RPMI7951 (cell line): ENCODE measurements at regions not wholly inside any gene's neighbourhood (a gene's known extent, or its start where the extent isn't known, plus 50 kb on each side); places are given as distances from the start of the nearest gene placed in this dataset.
"Not testable (repeated sequence)": the region's sequence is repeated elsewhere in the genome, so short reads cannot be mapped to it uniquely, and the experiment has no call there.

Experiments
- DNase-seq: peaks from one replicate; pipeline ENCODE4 v3.0.0-alpha.2; 2012; ENCODE audit warnings: low read depth

DNA sequence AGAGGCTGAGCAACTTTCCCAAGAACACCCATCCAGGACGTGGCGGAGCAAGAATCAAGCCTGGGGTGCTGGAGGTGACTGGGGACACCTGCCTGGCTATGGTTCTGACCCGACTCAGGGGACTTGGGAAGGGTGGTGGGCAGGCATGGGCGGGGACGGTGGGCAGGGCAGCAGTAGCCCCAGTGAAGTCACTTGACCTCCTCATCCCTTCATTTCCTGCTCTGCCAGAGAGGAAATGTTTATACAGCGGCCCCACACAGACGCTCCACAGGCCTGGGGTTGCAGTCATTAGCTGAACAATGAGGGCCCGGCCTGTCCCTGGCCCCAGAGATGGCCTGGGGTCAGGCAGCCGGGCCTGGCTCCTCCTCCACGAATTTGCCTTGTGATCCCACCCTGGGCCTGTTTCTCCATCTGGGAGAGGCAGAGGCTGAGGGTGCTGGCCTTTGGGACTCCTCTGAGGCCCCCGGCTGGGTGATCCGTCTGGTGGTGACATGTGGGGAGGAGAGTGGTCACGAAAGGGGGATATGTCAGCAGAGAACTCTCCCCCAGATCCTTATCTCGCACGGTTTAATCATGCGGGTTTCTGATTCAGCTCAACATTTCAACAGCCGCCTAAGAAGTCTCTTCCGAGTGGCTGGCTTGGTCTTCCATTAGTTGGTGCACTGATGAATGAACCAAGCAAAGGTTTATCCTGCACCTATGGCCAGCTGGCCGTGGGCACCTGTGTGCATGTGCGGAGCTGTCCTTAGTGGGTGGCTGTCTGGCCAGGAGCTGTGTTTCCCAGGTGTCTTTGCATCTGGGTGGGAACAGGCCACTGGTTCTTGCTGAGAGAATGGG is 175.9 kb downstream of the IRF8 start:
- DNase-seq, result peak; percentile 90

DNA sequence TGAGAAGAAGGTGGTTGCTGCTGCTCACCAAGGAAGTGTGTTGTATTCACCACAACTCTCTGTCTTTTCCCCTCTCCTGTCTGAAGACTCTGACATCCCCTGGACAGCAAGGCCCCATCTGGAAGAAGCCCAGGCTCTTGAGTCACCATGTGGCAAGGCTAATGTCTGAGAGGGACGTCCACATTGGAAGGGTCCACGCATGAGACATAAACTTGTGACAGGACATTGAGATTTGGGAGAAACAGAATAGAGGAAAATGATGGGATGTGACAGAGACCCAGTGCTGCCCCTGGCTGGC is 176.5 kb downstream of the IRF8 start:
- DNase-seq, result peak; percentile 57

DNA sequence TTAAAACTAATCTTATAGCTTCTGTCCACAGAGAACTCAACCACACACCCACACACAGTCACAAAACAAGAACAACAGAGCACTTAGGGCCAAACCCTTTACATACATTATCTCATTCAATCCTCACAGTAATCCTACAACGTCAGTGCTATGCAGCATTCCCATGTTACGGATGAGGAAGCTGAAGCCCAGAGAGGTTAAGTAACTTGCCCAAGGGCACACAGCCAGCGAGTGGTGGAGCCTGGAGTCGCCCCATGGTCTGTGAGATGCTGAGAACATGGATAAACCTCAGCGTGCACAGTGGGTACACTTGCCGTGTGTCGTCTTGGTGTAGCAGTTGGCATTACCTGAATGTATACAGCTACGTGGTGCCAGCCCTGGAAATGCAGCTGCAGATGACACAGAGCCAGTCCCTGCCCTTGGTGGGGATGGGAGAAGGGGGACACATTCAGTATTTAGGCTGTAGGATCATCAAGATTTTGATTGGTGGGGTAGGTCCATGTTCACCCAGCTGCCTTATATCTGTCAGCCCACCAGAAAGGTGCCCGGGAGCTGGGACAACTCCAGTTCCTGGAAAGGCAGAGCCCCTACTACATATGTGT is 177.0 kb downstream of the IRF8 start:
- DNase-seq, result no peak

DNA sequence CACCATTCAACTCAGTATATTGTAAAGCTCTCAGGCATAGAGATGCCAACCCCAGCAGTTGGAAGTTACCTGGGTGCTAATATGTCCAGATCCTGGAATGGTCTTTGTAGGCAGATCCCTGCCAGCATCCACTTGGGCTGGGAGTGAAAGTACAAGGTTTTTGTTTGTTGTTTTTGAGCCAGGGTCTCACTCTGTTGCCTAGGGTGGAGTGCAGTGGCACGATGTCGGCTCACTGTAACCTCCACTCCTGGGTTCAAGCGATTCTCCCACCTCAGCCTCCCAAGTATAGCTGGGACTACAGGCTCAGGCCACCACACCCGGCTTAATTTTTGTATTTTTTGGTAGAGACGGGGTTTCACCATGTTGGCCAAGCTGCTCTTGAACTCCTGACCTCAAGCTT is 177.6 kb downstream of the IRF8 start:
- DNase-seq, result no peak

DNA sequence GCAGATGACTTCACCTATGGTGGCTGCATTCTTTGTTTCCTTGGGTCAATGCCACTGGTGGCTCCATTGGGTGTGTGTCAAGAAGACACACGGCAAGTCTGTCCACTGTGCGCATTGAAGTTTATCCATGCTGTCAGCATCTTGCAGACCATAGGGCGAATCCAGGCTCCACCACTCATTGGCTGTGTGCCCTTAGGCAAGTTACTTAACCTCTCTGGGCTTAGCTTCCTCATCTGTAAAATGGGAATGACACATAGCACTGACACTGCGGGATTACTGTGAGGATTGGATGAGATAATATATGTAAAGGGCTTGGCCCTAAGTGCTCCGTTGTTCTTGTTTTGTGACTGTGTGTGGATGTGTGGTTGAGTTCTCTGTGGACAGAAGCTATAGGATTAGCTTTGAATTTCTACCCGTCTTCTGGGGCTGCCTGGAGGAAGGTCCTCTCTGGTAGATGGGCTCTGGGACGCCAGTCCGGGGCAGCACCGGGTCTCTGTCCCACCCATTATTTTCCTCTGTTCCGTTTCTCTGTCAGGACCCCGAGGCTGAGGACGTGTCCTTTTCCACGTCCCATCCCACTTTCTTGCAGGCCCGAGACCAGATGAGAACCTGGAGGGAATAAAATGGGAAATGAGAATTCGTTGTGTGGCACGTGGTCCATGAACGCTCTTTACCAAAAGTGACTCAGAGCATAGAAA is 178.4 kb downstream of the IRF8 start:
- no peak for DNase-seq

DNA sequence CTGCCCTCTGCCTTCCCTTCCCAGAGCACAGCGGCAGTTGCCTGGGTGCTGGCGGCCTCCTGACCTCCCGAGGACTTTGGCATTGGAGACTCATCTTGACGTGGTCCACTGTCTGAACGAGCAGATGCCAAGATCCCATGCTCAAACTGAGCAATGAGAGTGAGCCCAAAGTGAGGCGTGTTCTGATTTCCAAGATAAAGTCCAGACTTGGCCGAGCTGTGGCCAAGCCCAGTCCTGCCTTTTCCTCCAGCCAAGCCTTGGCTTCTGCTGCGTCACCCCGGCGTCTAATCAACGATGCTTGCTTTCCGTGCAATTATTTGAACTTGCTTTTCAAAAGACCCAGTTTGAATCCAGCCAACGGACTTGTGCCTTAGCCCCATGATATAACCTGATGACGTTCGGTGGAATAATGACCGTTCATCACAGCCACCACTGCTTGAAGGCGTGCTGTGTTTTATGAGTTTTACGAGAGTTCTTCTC is 179.2 kb downstream of the IRF8 start:
- DNase-seq, result peak; percentile 50

DNA sequence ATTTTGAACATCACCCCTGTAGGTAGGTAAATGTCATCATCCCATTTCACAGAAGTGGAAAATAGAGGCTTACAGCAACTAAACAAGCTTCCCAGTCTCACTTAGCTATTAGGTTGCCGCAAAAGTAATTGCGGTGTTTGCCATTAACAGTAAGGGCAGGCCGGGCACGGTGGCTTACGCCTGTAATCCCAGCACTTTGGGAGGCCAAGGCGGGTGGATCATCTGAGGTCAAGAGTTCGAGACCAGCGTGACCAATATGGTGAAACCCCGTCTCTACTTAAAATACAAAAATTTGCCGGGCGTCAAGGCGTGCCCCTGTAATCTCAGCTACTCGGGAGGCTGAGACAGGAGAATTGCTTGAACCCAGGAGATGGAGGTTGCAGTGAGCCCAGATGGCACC is 179.7 kb downstream of the IRF8 start:
- DNase-seq, result not testable (repeated sequence)

DNA sequence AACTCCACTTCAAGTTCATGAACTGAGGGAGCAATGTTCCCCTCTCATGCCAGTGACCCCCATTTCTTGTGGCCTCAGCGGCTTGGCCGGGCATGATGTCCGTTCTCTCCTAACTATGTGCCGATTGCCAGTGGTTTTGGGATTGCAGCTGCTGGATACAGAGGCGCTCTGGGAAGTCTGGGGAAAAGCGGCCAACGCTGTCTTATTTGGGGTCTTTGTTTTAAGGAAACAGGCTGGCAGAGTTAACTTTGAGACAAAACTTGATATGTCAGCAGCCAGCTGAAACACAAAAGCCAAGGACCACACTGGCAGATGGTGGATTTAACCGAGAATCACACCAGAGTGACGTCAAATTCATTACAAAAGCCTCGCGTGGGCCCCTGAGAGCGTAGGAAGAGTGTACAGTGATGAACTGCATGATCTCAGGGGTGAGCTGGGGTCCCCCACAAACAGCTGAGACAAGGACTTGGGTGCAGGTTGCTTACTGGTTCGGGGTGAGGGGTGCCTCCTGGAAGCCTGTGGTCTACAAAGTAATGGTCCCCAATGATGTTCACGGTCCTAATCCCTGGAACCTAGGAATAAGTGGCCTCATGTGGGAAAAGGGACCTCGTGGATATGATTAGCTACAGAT is 180.4 kb downstream of the IRF8 start:
- DNase-seq, result no peak

DNA sequence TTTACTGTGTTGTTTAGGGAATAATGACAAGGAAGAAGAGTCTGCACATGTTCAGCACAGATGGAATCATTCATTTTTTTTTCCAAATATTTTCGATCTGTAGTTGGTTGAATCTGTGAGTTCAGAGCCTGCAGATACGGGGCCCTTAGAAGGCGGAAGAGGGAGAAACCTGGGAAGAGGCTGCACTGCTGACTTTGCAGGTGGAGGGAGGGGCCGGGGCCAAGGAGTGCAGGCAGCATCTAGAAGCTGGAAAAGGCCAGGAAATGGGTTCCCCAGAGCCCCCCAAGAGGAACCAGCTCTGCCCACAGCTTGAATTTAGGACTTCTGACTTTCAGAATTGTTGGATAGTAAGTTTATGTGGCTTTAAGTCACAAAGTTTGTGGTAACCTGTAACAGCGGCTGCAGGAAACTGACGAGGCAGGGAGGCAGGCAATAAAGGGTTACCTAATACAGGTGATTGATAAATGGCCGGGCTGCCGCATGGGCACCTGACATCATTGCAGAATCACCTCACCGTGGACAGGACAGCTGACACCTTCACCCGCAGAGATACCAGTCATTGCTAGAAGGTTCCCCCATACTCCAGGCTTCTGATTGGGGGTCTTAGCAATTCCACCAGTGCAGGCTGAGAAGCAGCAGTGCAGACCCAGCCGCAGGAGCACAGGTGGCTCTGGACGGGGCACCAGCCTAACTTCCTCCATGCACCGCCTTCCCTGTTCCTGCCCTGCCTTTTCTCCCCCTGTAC is 181.3 kb downstream of the IRF8 start:
- no peak for DNase-seq

DNA sequence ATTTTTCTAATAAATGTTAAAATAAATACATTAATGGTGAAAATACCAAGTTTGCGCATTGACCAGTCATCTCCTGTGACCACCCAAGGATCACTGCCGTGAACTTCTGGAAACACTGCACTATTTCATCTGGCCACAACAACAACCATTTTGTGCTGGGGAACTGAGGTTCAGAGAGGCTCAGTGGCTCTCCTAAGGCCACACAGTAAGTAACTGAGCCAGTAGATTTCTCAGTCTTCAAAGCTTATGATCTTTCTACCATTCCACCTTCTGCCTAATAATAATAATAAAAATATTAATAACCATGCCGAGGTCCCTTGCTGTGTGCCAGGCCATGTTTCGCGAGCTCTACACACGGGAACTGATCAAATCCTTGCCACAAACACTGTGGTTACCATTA is 182.0 kb downstream of the IRF8 start:
- DNase-seq, result no peak

DNA sequence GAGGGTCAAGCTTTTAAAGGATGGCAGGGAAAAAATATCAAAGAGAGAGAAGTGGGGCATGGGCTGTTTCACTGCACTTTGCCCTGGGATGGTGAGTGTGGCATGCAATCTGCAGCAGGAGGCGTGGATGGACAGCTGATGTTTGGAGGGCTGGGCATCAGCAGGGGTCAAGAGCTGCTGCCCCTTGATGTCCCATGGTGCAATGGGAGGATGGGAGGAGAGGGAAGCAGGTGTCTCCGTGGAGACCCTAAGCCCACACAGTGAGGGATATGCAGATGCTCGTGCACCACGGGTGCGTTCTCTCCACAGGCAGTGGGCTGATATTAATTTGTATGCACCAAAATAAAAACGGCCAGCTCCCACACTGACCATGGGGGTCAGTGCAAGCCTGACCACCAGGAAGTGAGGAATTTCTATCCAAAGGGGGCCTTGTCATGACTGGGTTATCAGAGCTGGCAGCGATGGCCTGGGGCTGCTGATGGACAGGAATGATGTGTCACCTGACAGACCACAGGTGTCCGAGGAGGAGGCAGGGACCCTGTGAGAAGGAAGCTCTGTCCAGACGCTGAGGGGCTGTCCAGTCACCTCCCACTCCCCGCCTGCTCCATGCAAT is 183.6 kb downstream of the IRF8 start:
- no peak for DNase-seq

DNA sequence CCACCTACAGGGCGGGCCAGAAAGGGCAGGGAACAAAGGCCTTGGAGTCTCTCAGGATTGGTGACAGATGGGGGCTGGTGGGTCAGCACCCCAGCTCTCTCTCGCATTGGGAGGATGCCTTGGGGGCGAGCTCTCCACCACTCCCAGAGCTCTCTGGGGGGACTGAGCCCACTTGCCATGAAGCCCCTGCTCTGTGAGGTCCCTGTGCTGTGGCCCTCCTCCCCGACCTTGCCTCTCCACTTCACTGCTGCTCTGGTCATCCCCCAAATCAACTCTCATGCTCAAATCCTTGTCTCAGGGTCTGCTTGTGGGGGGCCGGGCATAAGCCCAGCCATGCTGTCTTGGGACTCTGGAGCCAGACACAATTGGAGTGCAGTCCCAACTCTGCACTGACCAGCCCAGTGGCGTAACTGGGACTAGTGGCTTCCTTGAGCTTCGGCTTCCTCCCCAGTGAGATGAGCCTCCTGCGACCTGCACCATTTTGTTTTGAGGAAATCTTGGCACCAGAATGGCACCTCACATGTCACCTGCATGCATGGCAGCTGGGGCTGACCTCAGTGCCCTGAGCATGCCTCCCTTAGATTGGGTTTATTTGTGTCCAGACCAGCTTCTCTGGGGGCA is 184.5 kb downstream of the IRF8 start:
- DNase-seq, result no peak

DNA sequence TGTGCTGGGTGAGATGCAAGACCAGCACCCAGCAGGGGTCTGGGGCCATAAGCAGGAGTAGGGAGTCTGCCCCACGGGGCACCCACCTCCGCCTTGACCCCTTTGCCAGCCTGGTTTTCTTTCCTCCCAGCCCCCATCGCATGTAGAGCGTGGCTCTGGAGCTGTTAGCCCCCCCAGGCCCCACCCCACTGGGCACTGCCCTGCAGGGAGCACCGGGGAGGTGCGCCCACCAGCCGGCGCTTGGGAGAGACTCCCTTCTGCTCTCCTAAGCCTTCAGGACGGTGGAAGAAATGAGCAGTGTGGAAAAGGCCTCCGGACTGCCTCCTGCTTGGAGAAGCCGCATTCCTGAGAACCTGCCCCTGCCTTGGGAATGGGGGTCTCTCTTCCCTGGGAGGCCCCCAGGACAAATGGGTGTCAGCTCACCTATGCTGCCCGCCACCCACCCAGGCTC is 186.2 kb downstream of the IRF8 start:
- no peak for DNase-seq

DNA sequence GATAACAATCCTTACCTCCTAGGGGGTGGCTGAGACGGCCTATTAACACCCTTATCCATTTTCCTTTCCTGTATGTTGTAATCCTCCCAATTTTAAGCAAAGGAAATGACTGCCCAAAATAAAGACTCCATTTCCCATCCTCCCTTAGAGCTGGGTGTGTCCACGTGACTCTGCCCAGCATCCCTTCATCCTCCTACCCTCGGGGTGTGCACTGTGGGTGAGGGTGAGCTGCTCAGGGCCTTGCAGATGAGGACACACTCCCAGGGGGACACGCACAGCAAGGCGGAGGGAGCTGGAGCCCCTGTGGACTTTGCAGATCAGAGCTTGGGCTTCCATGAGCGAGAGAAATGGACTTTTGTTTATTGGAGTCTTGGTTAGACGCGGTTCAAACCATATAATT is 186.8 kb downstream of the IRF8 start:
- DNase-seq, result no peak

DNA sequence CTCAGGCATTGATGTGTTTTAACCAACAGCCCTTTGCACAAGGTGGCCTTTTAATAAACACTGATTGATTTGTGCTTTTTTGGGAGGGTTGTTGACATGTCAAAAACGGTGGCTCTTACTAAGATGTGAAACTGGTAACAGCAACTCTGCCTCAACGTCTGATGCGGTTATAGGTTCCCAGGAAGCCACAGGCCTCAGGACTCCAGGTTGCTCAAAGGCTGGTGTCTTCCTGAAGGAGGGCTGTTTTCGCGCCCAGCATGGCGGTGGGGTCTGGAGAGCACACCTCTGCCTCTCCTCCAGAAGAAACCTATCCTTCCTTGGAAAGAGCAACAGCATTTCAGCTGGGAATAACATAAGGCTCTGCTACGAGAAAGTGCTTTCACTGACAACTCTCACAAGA is 187.5 kb downstream of the IRF8 start:
- DNase-seq, result no peak

DNA sequence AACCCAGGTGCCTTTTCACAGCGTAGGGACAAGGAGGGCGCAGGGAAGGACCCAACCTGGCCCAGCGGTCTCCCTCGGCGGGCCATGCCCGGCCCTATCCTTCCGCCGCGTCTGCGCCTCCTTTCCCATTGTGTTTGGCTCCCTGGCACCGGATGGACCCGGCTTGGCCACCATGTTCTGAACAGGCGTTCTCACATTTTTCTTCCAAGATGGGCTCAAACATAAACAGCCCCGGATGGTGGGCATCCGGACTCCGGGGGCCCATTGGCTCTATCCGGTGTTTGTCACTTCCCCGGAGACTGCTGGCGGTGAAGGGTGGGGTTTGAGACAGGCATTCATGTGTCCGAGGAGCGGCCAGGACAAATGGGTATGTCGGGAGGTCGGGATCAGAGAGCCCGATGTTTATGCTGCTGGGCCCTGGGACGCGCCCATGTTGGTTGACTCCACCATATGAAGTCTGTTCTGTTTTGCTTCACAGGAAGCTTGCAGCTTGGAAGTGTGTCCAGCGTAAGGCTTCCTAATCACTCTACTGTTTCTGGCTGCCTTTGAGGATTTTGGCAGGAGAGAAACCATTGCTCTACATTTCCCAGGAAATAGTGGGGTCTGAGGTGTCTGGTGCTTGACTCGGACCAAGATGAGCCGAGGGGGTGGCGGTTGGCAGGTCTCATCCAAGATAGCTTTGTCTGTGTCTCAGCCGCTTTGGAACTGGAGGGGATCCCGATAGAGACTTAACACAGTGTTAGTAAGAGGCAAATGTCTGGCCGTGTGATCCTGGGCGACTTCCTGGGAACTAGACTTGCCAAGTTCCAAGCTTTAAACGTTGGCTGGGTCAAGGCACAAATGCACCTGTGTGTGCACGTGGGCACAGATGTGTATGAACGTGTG is 188.3 kb downstream of the IRF8 start:
- no peak for DNase-seq

DNA sequence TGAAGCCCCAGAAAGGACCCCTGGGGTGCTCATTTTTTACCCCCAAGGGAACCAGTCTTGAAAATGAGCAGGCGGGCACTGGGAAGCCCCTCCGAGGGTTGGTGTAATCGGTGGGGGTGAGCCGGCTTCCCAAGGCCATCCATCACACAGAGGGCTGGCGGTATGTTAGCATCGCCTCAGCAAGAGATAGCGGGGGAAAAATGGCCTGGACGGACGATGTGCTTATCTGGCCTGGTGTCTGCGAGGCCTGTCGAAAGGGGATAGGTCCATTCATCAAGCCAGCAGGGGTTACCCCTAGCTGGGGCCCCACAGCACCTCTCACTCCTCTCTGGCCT is 188.9 kb downstream of the IRF8 start:
- no peak for DNase-seq

DNA sequence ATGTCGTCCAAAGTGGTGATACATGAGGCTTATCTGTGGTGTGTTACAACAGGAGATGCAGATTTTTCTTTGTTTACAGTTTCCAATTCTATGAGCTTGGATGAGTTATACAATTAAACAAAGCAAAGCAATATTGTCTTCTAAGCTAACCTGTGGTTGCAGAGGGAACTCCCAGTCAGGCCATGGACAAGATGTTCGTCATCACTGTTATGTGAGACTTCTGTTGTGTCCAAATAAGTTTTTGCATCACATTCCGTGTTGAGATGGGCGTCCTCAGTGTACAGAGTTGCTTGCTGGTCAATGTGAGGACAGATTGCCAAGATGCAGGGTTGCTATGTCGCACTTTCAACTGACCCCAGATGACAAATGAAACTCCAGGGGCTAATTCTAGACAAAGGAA is 189.3 kb downstream of the IRF8 start:
- peak; percentile 17 for DNase-seq

DNA sequence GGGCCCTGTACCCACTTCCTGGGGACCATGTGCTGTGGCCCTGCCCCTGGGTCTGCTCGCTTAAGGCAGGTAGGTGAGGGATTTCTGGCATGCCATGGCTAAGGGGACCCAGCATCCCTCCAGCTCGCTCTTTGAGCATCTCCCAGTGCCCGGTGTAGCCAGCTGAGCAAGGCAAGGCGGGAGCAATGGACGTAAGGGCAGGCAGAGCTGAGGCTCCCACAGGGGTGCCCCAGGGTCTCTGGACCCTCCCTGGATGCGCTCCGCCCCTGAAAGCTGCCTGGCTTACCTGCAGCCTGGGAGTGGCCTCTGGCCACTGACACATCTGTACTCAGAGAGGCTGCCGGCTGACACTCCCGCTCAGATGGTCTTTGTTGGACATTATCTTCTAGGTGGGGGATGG is 189.9 kb downstream of the IRF8 start:
- DNase-seq, result no peak

DNA sequence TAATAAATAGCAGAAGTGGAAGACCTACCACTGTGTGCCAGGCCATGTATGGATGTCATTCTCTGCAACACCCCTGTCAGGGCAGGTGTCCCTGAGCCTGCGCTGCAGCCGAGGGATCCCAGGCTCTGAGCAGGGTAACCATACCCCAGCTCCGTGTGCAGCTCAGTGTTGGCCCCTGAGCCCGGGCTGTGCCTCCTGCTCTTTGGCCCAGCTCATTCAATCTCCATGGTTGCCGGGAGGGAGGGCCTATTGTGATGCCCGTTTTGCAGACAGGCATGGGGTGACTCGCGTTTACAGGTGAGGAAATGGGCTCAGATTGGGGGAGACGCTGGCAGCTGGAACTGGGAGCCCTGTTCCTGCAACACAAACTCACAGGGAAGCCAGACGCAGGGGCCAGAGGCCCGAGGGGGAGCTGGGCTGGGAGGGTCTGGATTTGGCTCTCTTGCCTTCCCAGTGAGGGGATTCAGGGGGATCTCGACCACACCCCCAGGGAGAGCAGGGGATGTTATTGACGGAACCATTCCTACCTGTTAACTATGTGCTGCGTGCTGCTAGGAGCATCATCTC is 190.5 kb downstream of the IRF8 start:
- no peak for DNase-seq
